ENCODE measurements at regions not wholly inside any gene's neighbourhood (a gene's known extent, or its start where the extent isn't known, plus 50 kb on each side); places are given as distances from the start of the nearest gene placed in this dataset.

DNA sequence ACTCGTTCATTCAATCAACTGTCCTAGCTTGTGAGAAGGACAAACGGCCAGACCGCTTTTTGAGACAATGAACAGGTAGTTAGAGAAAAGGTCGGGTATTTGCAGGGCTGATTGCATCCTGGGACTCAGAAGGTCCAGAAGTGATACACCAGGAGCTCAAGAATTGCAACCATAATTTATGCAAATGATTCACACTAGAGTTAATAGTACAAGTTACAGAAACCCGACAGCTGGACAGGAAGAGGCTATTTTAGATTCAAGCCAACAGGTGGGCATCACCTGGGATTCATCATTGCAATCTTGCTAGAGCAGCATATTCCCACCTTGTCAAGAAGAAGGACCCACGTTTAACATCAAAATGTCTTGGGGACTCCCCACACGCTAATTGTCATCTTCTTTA, 83.5 kb downstream of the TNFAIP3 start:
- no peak for DNase-seq
- Histone ChIP-seq H3K4me3 (replicated peaks in 1 of 3; ENCODE audit: low read depth in 2 of 3, low read length in 3 of 3) (no peak overlapping the region), H4K20me1 (ENCODE audit: insufficient read depth, low read length) (no peaks in the 10 kb centered on the region), H3K9me3 (replicated peaks in 1 of 2; ENCODE audit: control insufficient read depth in 1 of 2, insufficient read depth in 1 of 2, low read length in 2 of 2) (no peaks in the 10 kb centered on the region), H3K4me2 (replicated peaks; ENCODE audit: extremely low read depth, low read length, poor library complexity, severe bottlenecking) (no peak overlapping the region), H2AFZ (ENCODE audit: insufficient read depth, low read depth, low read length, poor library complexity, severe bottlenecking) (no peak overlapping the region), H3K27me3 (ENCODE audit: control insufficient read depth in 2 of 2, insufficient read depth in 2 of 2, low read length in 2 of 2) (no peaks in the 10 kb centered on the region), H3K9ac (ENCODE audit: insufficient read depth, low read length, poor library complexity, severe bottlenecking) (no peak overlapping the region), H3K79me2 (ENCODE audit: insufficient read depth, low read length) (no peaks in the 10 kb centered on the region), H3K27ac (ENCODE audit: low read depth in 1 of 2, low read length in 2 of 2) (no peak overlapping the region), H3K4me1 (ENCODE audit: control insufficient read depth in 1 of 2, insufficient read depth in 2 of 2, low read length in 2 of 2) (peaks cover 11 to 12% of the 10 kb centered on the region in 2 donors), H3K36me3 (replicated peaks in 1 of 2; ENCODE audit: control insufficient read depth in 1 of 2, insufficient read depth in 2 of 2, low read length in 2 of 2) (no peaks in the 10 kb centered on the region)
- 100% methylated on average over 1 of the region's 7 CpGs for WGBS (ENCODE audit: insufficient coverage)
- TF ChIP-seq, protein P1, sequence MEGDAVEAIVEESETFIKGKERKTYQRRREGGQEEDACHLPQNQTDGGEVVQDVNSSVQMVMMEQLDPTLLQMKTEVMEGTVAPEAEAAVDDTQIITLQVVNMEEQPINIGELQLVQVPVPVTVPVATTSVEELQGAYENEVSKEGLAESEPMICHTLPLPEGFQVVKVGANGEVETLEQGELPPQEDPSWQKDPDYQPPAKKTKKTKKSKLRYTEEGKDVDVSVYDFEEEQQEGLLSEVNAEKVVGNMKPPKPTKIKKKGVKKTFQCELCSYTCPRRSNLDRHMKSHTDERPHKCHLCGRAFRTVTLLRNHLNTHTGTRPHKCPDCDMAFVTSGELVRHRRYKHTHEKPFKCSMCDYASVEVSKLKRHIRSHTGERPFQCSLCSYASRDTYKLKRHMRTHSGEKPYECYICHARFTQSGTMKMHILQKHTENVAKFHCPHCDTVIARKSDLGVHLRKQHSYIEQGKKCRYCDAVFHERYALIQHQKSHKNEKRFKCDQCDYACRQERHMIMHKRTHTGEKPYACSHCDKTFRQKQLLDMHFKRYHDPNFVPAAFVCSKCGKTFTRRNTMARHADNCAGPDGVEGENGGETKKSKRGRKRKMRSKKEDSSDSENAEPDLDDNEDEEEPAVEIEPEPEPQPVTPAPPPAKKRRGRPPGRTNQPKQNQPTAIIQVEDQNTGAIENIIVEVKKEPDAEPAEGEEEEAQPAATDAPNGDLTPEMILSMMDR (IDR thresholded peaks at IDR 0.05), result no peak
- Mint-ChIP-seq H3K27ac (no peak overlapping the region), H3K4me3 (no peak overlapping the region), H3K4me1 (peaks cover 14% of the 10 kb centered on the region), H3K36me3 (no peaks in the 10 kb centered on the region), H3K27me3 (ENCODE audit: low read depth in 3 of 3) (peaks cover 0 to 6% (median 2%) of the 10 kb centered on the region in 3 donors), H3K9me3 (peaks cover 0 to 2% (median 0%) of the 10 kb centered on the region in 7 donors)
- intact Hi-C loops (cut with micrococcal nuclease), result no loop called here

DNA sequence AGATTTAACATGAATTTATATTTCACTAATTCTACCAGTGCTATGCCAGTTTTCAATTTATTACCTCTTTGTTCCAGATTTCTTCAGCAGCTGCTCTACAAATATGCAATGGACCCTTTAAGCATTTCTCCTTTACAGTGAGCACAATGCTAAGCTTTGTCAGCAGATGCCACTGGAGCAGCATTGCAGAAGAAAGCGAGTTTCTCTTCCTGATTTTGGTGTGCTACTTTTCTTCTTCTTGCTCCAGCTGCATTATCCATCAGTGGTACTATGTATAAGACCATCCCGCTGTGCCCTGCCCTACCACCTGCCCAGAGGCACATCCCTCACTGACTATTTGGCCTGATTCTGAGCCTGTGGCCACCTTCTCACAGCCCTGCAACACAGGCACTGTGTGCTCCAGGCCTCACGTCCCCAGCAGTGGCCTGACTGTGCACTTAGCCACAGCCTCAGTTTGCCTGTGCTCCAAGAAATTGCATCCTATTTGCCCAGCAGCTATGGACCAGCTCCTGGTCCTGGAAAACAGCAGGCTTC, 84.1 kb downstream of the TNFAIP3 start:
- H3K4me1 ChIP-seq (ENCODE audit: control insufficient read depth in 1 of 2, insufficient read depth in 2 of 2, low read length in 2 of 2), result peaks cover 11 to 12% of the 10 kb centered on the region in 2 donors
- H3K9me3 ChIP-seq (replicated peaks in 1 of 2; ENCODE audit: control insufficient read depth in 1 of 2, insufficient read depth in 1 of 2, low read length in 2 of 2), result no peaks in the 10 kb centered on the region
- no peaks in the 10 kb centered on the region for H3K27me3 ChIP-seq (ENCODE audit: control insufficient read depth in 2 of 2, insufficient read depth in 2 of 2, low read length in 2 of 2)
- intact Hi-C loops (cut with micrococcal nuclease), result no loop called here
- no peak overlapping the region for H2AFZ ChIP-seq (ENCODE audit: insufficient read depth, low read depth, low read length, poor library complexity, severe bottlenecking)
- no peak overlapping the region for H3K27ac ChIP-seq (ENCODE audit: low read depth in 1 of 2, low read length in 2 of 2)
- H3K27me3 Mint-ChIP-seq (ENCODE audit: low read depth in 3 of 3), result peaks cover 0 to 6% (median 2%) of the 10 kb centered on the region in 3 donors
- H3K4me3 Mint-ChIP-seq, result peak overlapping the region in 1 of 2 donors; percentile 49
- no peak overlapping the region for H3K4me3 ChIP-seq (replicated peaks in 1 of 3; ENCODE audit: low read depth in 2 of 3, low read length in 3 of 3)
- no peaks in the 10 kb centered on the region for H3K79me2 ChIP-seq (ENCODE audit: insufficient read depth, low read length)
- no peaks in the 10 kb centered on the region for H4K20me1 ChIP-seq (ENCODE audit: insufficient read depth, low read length)
- no peaks in the 10 kb centered on the region for H3K36me3 Mint-ChIP-seq
- H3K9me3 Mint-ChIP-seq, result peaks cover 0 to 4% (median 0%) of the 10 kb centered on the region in 7 donors
- peak overlapping the region in 5 of 7 donors; percentile 3 to 88 (median 64) for H3K27ac Mint-ChIP-seq
- H3K4me2 ChIP-seq (replicated peaks; ENCODE audit: extremely low read depth, low read length, poor library complexity, severe bottlenecking), result no peak overlapping the region
- peak; percentile 51 to 77 (median 61) for DNase-seq
- H3K9ac ChIP-seq (ENCODE audit: insufficient read depth, low read length, poor library complexity, severe bottlenecking), result no peak overlapping the region
- peaks cover 14% of the 10 kb centered on the region for H3K4me1 Mint-ChIP-seq
- WGBS (ENCODE audit: insufficient coverage), result 54% methylated on average over 3 of the region's 3 CpGs
- TF ChIP-seq, protein P1 (IDR thresholded peaks at IDR 0.05), result peak; percentile 51
- no peaks in the 10 kb centered on the region for H3K36me3 ChIP-seq (replicated peaks in 1 of 2; ENCODE audit: control insufficient read depth in 1 of 2, insufficient read depth in 2 of 2, low read length in 2 of 2)
